Thyroid gland (tissue), 4 donors: ENCODE measurements at regions not wholly inside any gene's neighbourhood (a gene's known extent, or its start where the extent isn't known, plus 50 kb on each side); places are given as distances from the start of the nearest gene placed in this dataset.

Source experiments
- DNase-seq, 2 donors: peaks; one replicate each; pipeline ENCODE4 v3.0.0-alpha.2; 2019
- H3K27ac ChIP-seq, 3 donors: fragments of 200-600 bp; sonication (generic); 1 replicate in 2 of 3; 2 replicates in 1 of 3; pipeline ENCODE4 v1.5.1; 2016 to 2019; ENCODE audit warnings: mild to moderate bottlenecking in 1 of 3, moderate library complexity in 1 of 3
- H3K27me3 ChIP-seq: fragments of 200-600 bp; sonication (generic); one replicate; pipeline ENCODE4 v1.5.1; 2019
- H3K36me3 ChIP-seq, 2 donors: fragments of 200-600 bp; sonication (generic); one replicate each; pipeline ENCODE4 v1.5.1; 2016 to 2019
- H3K4me1 ChIP-seq, 2 donors: fragments of 200-600 bp; sonication (generic); one replicate each; pipeline ENCODE4 v1.5.1; 2017 to 2019
- H3K4me3 ChIP-seq, 3 donors: fragments of 200-600 bp; sonication (generic); replicated peaks in 1 of 3; 1 replicate in 2 of 3; 2 replicates in 1 of 3; pipeline ENCODE4 v1.5.1; 2016; ENCODE audit warnings: mild to moderate bottlenecking in 1 of 3
- H3K9me3 ChIP-seq: fragments of 200-600 bp; sonication (generic); one replicate; pipeline ENCODE4 v1.5.1; 2017
- CTCF ChIP-seq, 6 experiments: fragments of 200-600 bp in 3 of 6; fragments of 450-650 bp in 3 of 6; sonication (generic) in 3 of 6; IDR thresholded peaks; one replicate each; pipeline ENCODE4 v1.5.1; 2016 to 2019; ENCODE audit warnings: antibody characterized with exemption in 6 of 6, mild to moderate bottlenecking in 2 of 6, inconsistent platforms in 1 of 6, moderate library complexity in 1 of 6
- POLR2A ChIP-seq, 2 donors: fragments of 450-650 bp; IDR thresholded peaks; one replicate each; pipeline ENCODE4 v1.6.1; 2017; ENCODE audit warnings: antibody characterized with exemption in 2 of 2, mild to moderate bottlenecking in 2 of 2, moderate library complexity in 1 of 2
- WGBS, 2 donors: methylation state at CpG; one replicate each; pipeline ENCODE4 v1.1.5; 2017; 5-methylcytosine and 5-hydroxymethylcytosine counted together
- intact Hi-C: fragments of 100-400 bp; cut with DNase I; formaldehyde crosslinking; loops from one replicate; pipeline ENCODE4 v1.15.1; 2023

- WGBS, 2 donors: 100% methylated on average over 1 of the region's 1 CpG
- Histone ChIP-seq H3K9me3 (no peaks in the 10 kb centered on the region), H3K27me3 (no peaks in the 10 kb centered on the region), H3K27ac (no peak overlapping the region), H3K4me1 (no peaks in the 10 kb centered on the region), H3K4me3 (no peak overlapping the region), H3K36me3 (no peaks in the 10 kb centered on the region)
- no peak for TF ChIP-seq CTCF (IDR thresholded peaks at IDR 0.05)
- no peak for TF ChIP-seq POLR2A (IDR thresholded peaks at IDR 0.05)
- DNase-seq: no peak
- intact Hi-C loops: no loop called here
Measured at GRCh38 chr1:224492015-224492414, 57.4 kb upstream of the WDR26 start.

- no peak for DNase-seq
- Histone ChIP-seq H3K27me3 (no peaks in the 10 kb centered on the region), H3K36me3 (no peaks in the 10 kb centered on the region), H3K27ac (no peak overlapping the region), H3K4me3 (no peak overlapping the region), H3K4me1 (no peaks in the 10 kb centered on the region), H3K9me3 (no peaks in the 10 kb centered on the region)
- 90 to 96% methylated on average over 2 of the region's 2 CpGs for WGBS, 2 donors
- no peak for TF ChIP-seq POLR2A (IDR thresholded peaks at IDR 0.05)
- TF ChIP-seq CTCF (IDR thresholded peaks at IDR 0.05): no peak
- intact Hi-C loops: no loop called here
Measured at GRCh38 chr1:224492632-224493031, 58.0 kb upstream of the WDR26 start.

GRCh38 chr1:224493269-224493668 lies 58.7 kb upstream of the WDR26 start:
- Histone ChIP-seq H3K4me1 (peaks cover 0 to 3% of the 10 kb centered on the region in 2 donors), H3K27ac (no peak overlapping the region), H3K9me3 (no peaks in the 10 kb centered on the region), H3K27me3 (no peaks in the 10 kb centered on the region), H3K4me3 (no peak overlapping the region), H3K36me3 (no peaks in the 10 kb centered on the region)
- WGBS, 2 donors: 58 to 59% methylated on average over 4 of the region's 4 CpGs
- TF ChIP-seq POLR2A (IDR thresholded peaks at IDR 0.05): no peak
- no peak for TF ChIP-seq CTCF (IDR thresholded peaks at IDR 0.05)
- intact Hi-C loops: no loop called here
- DNase-seq: no peak

GRCh38 chr1:224494343-224494742 lies 59.7 kb upstream of the WDR26 start:
- intact Hi-C loops: no loop called here
- H3K27ac ChIP-seq: no peak overlapping the region
- no peaks in the 10 kb centered on the region for H3K9me3 ChIP-seq
- no peak for DNase-seq
- no peaks in the 10 kb centered on the region for H3K27me3 ChIP-seq
- no peak overlapping the region for H3K4me3 ChIP-seq
- 88 to 93% methylated on average over 2 of the region's 2 CpGs for WGBS, 2 donors
- H3K4me1 ChIP-seq: peaks cover 0 to 12% of the 10 kb centered on the region in 2 donors
- no peak for TF ChIP-seq CTCF (IDR thresholded peaks at IDR 0.05)
- TF ChIP-seq POLR2A (IDR thresholded peaks at IDR 0.05): no peak
- no peaks in the 10 kb centered on the region for H3K36me3 ChIP-seq

GRCh38 chr1:224495866-224496265 lies 61.3 kb upstream of the WDR26 start:
- Histone ChIP-seq H3K27me3 (no peaks in the 10 kb centered on the region), H3K36me3 (no peaks in the 10 kb centered on the region), H3K27ac (no peak overlapping the region), H3K9me3 (no peaks in the 10 kb centered on the region), H3K4me3 (no peak overlapping the region), H3K4me1 (peaks cover 0 to 12% of the 10 kb centered on the region in 2 donors)
- intact Hi-C loops: no loop called here
- no peak for DNase-seq
- TF ChIP-seq CTCF (IDR thresholded peaks at IDR 0.05): no peak
- TF ChIP-seq POLR2A (IDR thresholded peaks at IDR 0.05): no peak
- 69 to 71% methylated on average over 5 of the region's 5 CpGs for WGBS, 2 donors
